ENCODE measurements at regions not wholly inside any gene's neighbourhood (a gene's known extent, or its start where the extent isn't known, plus 50 kb on each side); places are given as distances from the start of the nearest gene placed in this dataset.

- no peak for DNase-seq (ENCODE audit: low read depth)
- no peak for TF ChIP-seq CTCF (IDR thresholded peaks at IDR 0.05; ENCODE audit: low read length, missing control alignments)
- H3K4me3 ChIP-seq (replicated peaks; ENCODE audit: low read depth, low read length): no peak overlapping the region
Observed at GRCh38 chr12:41856228-41856627, 288.4 kb downstream of the GXYLT1 start.

- no peak for DNase-seq (ENCODE audit: low read depth)
- H3K4me3 ChIP-seq (replicated peaks; ENCODE audit: low read depth, low read length): no peak overlapping the region
- no peak for TF ChIP-seq CTCF (IDR thresholded peaks at IDR 0.05; ENCODE audit: low read length, missing control alignments)
Observed at GRCh38 chr12:41850046-41850445, 294.6 kb downstream of the GXYLT1 start.

- H3K4me3 ChIP-seq (replicated peaks; ENCODE audit: low read depth, low read length): no peak overlapping the region
- TF ChIP-seq CTCF (IDR thresholded peaks at IDR 0.05; ENCODE audit: low read length, missing control alignments): no peak
- no peak for DNase-seq (ENCODE audit: low read depth)
Observed at GRCh38 chr12:41846718-41847117, 298.0 kb downstream of the GXYLT1 start.

- no peak for DNase-seq (ENCODE audit: low read depth)
- no peak overlapping the region for H3K4me3 ChIP-seq (replicated peaks; ENCODE audit: low read depth, low read length)
- no peak for TF ChIP-seq CTCF (IDR thresholded peaks at IDR 0.05; ENCODE audit: low read length, missing control alignments)
Observed at GRCh38 chr12:41836416-41836815, 308.3 kb downstream of the GXYLT1 start.

GRCh38 chr12:41835556-41835955 is 309.1 kb downstream of the GXYLT1 start:
- TF ChIP-seq CTCF (IDR thresholded peaks at IDR 0.05; ENCODE audit: low read length, missing control alignments): no peak
- no peak overlapping the region for H3K4me3 ChIP-seq (replicated peaks; ENCODE audit: low read depth, low read length)
- DNase-seq (ENCODE audit: low read depth): no peak

GRCh38 chr12:41819948-41820347 is 324.7 kb downstream of the GXYLT1 start:
- no peak overlapping the region for H3K4me3 ChIP-seq (replicated peaks; ENCODE audit: low read depth, low read length)
- DNase-seq (ENCODE audit: low read depth): no peak
- no peak for TF ChIP-seq CTCF (IDR thresholded peaks at IDR 0.05; ENCODE audit: low read length, missing control alignments)

- H3K4me3 ChIP-seq (replicated peaks; ENCODE audit: low read depth, low read length): no peak overlapping the region
- no peak for DNase-seq (ENCODE audit: low read depth)
- TF ChIP-seq CTCF (IDR thresholded peaks at IDR 0.05; ENCODE audit: low read length, missing control alignments): no peak
Observed at GRCh38 chr12:41804026-41804425, 340.6 kb downstream of the GXYLT1 start.

Data from fibroblast of pulmonary artery (primary cell).